Caco-2 (cell line): ENCODE measurements at regions not wholly inside any gene's neighbourhood (a gene's known extent, or its start where the extent isn't known, plus 50 kb on each side); places are given as distances from the start of the nearest gene placed in this dataset.

ENCODE experiments used
- BruUV-seq: library from RNA; stranded (reverse); fragments of 400-500 nt; replicated peaks from 2 replicates; lab custom pipeline; 2021; lab: Mats Ljungman, UMichigan
- CTCF ChIA-PET: fragments of 300-600 bp; sonication (Branson Sonifier 250); formaldehyde crosslinking; loops from one replicate; lab custom pipeline; 2022; ENCODE audit warnings: antibody characterized with exemption; lab: Charles Lee
- POLR2A ChIA-PET: fragments of 300-600 bp; sonication (Branson Sonifier 250); formaldehyde crosslinking; loops from one replicate; lab custom pipeline; 2022; ENCODE audit warnings: antibody characterized with exemption; lab: Charles Lee
- DNase-seq, 2 experiments: peaks; one replicate each; pipeline versions ENCODE4 v3.0.0 to v3.0.0-alpha.2; 2020 to 2022
- H3K27me3 ChIP-seq: replicated peaks from 2 replicates; pipeline ENCODE4 v1.6.0; 2011; ENCODE audit warnings: low read length; ENCODE audit not compliant: control insufficient read depth, insufficient read depth
- H3K36me3 ChIP-seq: 2 replicates; pipeline ENCODE4 v1.5.1; 2011; ENCODE audit warnings: low read length; ENCODE audit not compliant: control insufficient read depth, insufficient read depth
- H3K4me1 ChIP-seq: fragments of 250-450 bp; sonication (Bioruptor Pico); 2 replicates; pipeline ENCODE4 v1.5.1; 2020; ENCODE audit warnings: mild to moderate bottlenecking
- H3K4me3 ChIP-seq: 2 replicates; pipeline ENCODE4 v1.5.1; 2011; ENCODE audit warnings: low read depth, mild to moderate bottlenecking, control low read depth, low read length
- H3K9me3 ChIP-seq: fragments of 250-450 bp; sonication (Bioruptor Pico); 2 replicates; pipeline ENCODE4 v1.5.1; 2020; ENCODE audit warnings: mild to moderate bottlenecking, moderate library complexity
- H3K27ac Mint-ChIP-seq: one replicate; pipeline ENCODE4 v1.8.0; 2022; ENCODE audit warnings: mixed read lengths; ENCODE audit not compliant: unreplicated experiment
- H3K27me3 Mint-ChIP-seq: one replicate; pipeline ENCODE4 v1.8.0; 2022; ENCODE audit warnings: mixed read lengths; ENCODE audit not compliant: insufficient read depth, unreplicated experiment
- H3K36me3 Mint-ChIP-seq: one replicate; pipeline ENCODE4 v1.8.0; 2022; ENCODE audit warnings: mild to moderate bottlenecking, mixed read lengths; ENCODE audit not compliant: insufficient read depth, unreplicated experiment
- H3K4me1 Mint-ChIP-seq: one replicate; pipeline ENCODE4 v1.8.0; 2022; ENCODE audit warnings: low read depth, mixed read lengths; ENCODE audit not compliant: unreplicated experiment
- H3K4me3 Mint-ChIP-seq: one replicate; pipeline ENCODE4 v1.8.0; 2022; ENCODE audit warnings: mild to moderate bottlenecking, moderate library complexity, mixed read lengths; ENCODE audit not compliant: unreplicated experiment
- H3K9me3 Mint-ChIP-seq: one replicate; pipeline ENCODE4 v1.8.0; 2022; ENCODE audit warnings: mixed read lengths; ENCODE audit not compliant: unreplicated experiment
- intact Hi-C: fragments of 100-400 bp; cut with micrococcal nuclease; formaldehyde crosslinking; loops from one replicate; pipeline ENCODE4 v1.10.0; 2022; ENCODE audit not compliant: unreplicated experiment
- TF ChIP-seq, protein P1 (sequence below), 2 experiments: fragments of 200-600 bp in 1 of 2; IDR thresholded peaks; 1 replicate in 1 of 2; 2 replicates in 1 of 2; pipeline versions ENCODE4 v1.5.1 to v1.8.0; 2011 to 2022; ENCODE audit warnings: antibody characterized with exemption in 1 of 2, control low read depth in 1 of 2, inconsistent platforms in 1 of 2, low read depth in 1 of 2, low read length in 1 of 2, mild to moderate bottlenecking in 1 of 2, moderate library complexity in 1 of 2; ENCODE audit not compliant: insufficient read depth in 1 of 2, severe bottlenecking in 1 of 2, unreplicated experiment in 1 of 2

DNA sequence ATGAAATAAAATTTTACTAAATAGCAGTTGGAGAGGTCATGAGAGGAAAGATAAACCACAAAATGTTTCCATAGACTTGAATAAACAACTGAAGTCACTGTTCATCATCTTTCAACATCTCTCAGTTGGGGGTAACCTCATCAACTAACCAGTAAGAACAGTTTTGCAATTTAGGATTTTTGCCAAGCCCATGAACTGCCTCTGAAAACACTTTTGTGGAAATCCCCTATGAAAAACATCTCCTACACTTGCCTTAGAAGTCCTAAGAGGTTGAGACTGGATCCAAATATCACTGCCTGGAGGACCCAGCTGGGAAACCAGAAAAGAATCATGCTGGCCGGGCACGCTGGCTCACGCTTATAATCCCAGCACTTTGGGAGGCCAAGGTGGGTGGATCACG is 273.1 kb downstream of the C12orf50 start:
- TF ChIP-seq, protein P1, sequence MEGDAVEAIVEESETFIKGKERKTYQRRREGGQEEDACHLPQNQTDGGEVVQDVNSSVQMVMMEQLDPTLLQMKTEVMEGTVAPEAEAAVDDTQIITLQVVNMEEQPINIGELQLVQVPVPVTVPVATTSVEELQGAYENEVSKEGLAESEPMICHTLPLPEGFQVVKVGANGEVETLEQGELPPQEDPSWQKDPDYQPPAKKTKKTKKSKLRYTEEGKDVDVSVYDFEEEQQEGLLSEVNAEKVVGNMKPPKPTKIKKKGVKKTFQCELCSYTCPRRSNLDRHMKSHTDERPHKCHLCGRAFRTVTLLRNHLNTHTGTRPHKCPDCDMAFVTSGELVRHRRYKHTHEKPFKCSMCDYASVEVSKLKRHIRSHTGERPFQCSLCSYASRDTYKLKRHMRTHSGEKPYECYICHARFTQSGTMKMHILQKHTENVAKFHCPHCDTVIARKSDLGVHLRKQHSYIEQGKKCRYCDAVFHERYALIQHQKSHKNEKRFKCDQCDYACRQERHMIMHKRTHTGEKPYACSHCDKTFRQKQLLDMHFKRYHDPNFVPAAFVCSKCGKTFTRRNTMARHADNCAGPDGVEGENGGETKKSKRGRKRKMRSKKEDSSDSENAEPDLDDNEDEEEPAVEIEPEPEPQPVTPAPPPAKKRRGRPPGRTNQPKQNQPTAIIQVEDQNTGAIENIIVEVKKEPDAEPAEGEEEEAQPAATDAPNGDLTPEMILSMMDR (IDR thresholded peaks at IDR 0.05; ENCODE audit: insufficient read depth in 1 of 2, low read depth in 1 of 2, low read length in 1 of 2, severe bottlenecking in 1 of 2, unreplicated experiment in 1 of 2), result no peak
- ChIA-PET CTCF (no interaction called here), POLR2A (no interaction called here)
- peaks cover 9% of the 10 kb centered on the region for H3K9me3 Mint-ChIP-seq
- no peaks in the 10 kb centered on the region for H3K27me3 Mint-ChIP-seq
- H3K4me3 ChIP-seq, result no peak overlapping the region
- no peak for DNase-seq
- no TSS peak for BruUV-seq
- no peaks in the 10 kb centered on the region for H3K27me3 ChIP-seq
- no peak overlapping the region for H3K27ac Mint-ChIP-seq
- no peaks in the 10 kb centered on the region for H3K36me3 Mint-ChIP-seq
- intact Hi-C loops, result no loop called here
- no peaks in the 10 kb centered on the region for H3K4me1 ChIP-seq
- H3K4me1 Mint-ChIP-seq, result peaks cover 8% of the 10 kb centered on the region
- no peaks in the 10 kb centered on the region for H3K9me3 ChIP-seq
- no peak overlapping the region for H3K4me3 Mint-ChIP-seq
- no peaks in the 10 kb centered on the region for H3K36me3 ChIP-seq

DNA sequence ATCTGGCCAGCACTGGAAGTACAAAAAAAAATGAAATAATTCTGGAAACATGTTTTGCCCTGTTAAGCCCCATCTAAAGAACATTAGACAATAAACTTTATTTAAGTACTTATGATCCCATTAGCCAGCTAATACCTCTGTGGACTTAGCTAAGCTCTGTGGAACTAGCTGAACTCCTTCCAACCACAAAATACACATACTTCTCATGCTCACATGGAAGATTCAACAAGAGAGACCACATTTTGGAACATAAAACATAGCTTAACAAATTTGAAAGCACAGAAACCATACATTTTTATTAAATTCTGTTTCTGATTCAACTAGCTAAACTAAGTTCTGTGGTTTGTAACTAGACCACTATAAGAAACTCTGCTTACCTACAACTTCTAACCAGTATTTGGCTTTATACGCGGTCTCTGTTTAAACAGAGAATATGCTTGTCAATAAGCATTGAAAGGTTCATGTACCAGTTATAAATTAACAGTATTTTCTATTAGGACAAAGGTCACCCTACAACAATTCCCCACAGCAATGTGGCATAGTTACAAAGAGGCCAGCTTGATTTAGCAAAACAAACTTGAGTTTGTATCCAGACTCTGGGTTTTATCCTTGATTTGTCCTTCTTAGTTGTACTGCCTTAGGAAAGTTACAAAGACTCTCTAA is 300.1 kb downstream of the C12orf50 start:
- ChIA-PET CTCF (no interaction called here), POLR2A (no interaction called here)
- no peaks in the 10 kb centered on the region for H3K27me3 Mint-ChIP-seq
- no peaks in the 10 kb centered on the region for H3K36me3 Mint-ChIP-seq
- Histone ChIP-seq H3K4me3 (no peak overlapping the region), H3K9me3 (no peaks in the 10 kb centered on the region), H3K4me1 (peaks cover 4% of the 10 kb centered on the region; the same call in 1 of the 2 replicates), H3K36me3 (no peaks in the 10 kb centered on the region), H3K27me3 (no peaks in the 10 kb centered on the region)
- no peak for DNase-seq
- H3K4me3 Mint-ChIP-seq, result no peak overlapping the region
- peaks cover 7% of the 10 kb centered on the region for H3K4me1 Mint-ChIP-seq
- no peaks in the 10 kb centered on the region for H3K9me3 Mint-ChIP-seq
- H3K27ac Mint-ChIP-seq, result no peak overlapping the region
- BruUV-seq, result no TSS peak
- TF ChIP-seq, protein P1 (IDR thresholded peaks at IDR 0.05; ENCODE audit: insufficient read depth in 1 of 2, low read depth in 1 of 2, low read length in 1 of 2, severe bottlenecking in 1 of 2, unreplicated experiment in 1 of 2), result no peak
- intact Hi-C loops, result no loop called here

DNA sequence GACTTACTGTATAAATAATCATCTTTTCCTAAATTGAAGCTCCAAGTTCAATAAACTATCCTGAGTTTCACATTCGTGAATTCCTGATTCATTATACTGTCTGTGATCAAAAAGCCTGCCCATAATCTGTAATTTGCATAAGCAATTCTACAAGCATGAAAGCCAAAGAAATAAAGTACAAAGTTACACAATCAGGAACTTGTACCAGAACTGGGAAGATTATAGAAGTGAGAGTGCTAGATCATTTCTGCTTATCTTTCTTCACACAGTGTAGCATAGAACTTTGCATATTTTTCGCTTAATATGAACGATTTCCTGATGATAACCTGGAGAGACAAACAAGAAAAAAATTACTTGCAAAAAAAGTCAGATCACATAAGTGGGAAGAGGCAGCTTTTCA is 308.2 kb downstream of the C12orf50 start:
- no peak overlapping the region for H3K4me3 Mint-ChIP-seq
- ChIA-PET POLR2A (no interaction called here), CTCF (no interaction called here)
- BruUV-seq, result no TSS peak
- DNase-seq, result no peak
- TF ChIP-seq, protein P1 (IDR thresholded peaks at IDR 0.05; ENCODE audit: insufficient read depth in 1 of 2, low read depth in 1 of 2, low read length in 1 of 2, severe bottlenecking in 1 of 2, unreplicated experiment in 1 of 2), result no peak
- intact Hi-C loops, result no loop called here
- H3K9me3 ChIP-seq, result no peaks in the 10 kb centered on the region
- no peak overlapping the region for H3K27ac Mint-ChIP-seq
- no peaks in the 10 kb centered on the region for H3K4me1 Mint-ChIP-seq
- H3K27me3 Mint-ChIP-seq, result peaks cover 2% of the 10 kb centered on the region
- no peaks in the 10 kb centered on the region for H3K27me3 ChIP-seq
- H3K4me3 ChIP-seq, result no peak overlapping the region
- H3K4me1 ChIP-seq, result no peaks in the 10 kb centered on the region
- no peaks in the 10 kb centered on the region for H3K36me3 ChIP-seq
- H3K36me3 Mint-ChIP-seq, result no peaks in the 10 kb centered on the region
- H3K9me3 Mint-ChIP-seq, result no peaks in the 10 kb centered on the region
